ENCODE measurements at regions not wholly inside any gene's neighbourhood (a gene's known extent, or its start where the extent isn't known, plus 50 kb on each side); places are given as distances from the start of the nearest gene placed in this dataset.
A peak's percentile ranks its signal among the peaks of the same experiment; 100 is the strongest.

DNA sequence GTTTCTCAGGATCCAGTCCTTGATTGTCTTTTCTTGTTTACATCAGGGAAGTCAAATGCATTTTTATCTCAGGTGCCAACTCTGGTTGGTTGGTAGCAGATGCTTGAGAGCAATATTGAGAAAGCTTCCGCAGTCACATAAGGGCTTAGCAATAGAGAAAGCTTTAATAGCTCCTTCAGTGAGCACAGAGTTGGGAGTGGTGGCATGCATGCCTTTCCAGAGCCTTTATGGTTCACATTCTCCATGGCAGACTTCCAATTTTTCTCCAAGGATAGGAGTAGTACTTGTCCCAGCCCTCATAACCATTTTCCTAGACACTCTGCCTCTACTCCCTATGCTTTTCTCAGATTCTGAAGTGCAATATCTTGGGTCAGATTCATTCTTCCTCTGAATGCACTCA lies 280.4 kb downstream of the AEBP2 start:
- TF ChIP-seq, protein P1, sequence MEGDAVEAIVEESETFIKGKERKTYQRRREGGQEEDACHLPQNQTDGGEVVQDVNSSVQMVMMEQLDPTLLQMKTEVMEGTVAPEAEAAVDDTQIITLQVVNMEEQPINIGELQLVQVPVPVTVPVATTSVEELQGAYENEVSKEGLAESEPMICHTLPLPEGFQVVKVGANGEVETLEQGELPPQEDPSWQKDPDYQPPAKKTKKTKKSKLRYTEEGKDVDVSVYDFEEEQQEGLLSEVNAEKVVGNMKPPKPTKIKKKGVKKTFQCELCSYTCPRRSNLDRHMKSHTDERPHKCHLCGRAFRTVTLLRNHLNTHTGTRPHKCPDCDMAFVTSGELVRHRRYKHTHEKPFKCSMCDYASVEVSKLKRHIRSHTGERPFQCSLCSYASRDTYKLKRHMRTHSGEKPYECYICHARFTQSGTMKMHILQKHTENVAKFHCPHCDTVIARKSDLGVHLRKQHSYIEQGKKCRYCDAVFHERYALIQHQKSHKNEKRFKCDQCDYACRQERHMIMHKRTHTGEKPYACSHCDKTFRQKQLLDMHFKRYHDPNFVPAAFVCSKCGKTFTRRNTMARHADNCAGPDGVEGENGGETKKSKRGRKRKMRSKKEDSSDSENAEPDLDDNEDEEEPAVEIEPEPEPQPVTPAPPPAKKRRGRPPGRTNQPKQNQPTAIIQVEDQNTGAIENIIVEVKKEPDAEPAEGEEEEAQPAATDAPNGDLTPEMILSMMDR (IDR thresholded peaks at IDR 0.05; ENCODE audit: extremely low read depth, missing control alignments): no peak
- no peak for DNase-seq (ENCODE audit: low spot score)

DNA sequence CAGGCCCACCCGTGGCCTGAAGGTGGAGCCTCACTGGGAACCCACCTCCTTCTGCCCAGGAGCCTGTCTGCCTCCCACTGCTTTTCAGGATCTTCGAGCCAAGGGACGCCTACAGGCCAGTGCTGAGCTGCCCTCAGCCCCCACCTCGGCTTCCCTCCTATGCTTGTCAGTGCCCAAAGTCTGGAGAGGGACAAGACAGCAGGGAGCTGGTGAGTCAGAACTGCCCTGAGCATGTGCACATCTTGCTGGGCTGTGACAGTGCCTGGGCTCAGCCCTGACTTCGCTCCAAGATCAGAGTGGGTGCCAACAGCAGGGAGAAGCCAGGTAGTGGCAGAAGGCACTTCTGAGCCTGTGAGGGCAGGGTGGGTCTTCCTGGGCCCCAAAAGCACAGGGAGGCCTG lies 286.8 kb downstream of the AEBP2 start:
- DNase-seq (ENCODE audit: low spot score): no peak
- TF ChIP-seq, protein P1 (IDR thresholded peaks at IDR 0.05; ENCODE audit: extremely low read depth, missing control alignments): no peak

- DNase-seq (ENCODE audit: low spot score): no peak
- TF ChIP-seq, protein P1 (IDR thresholded peaks at IDR 0.05; ENCODE audit: extremely low read depth, missing control alignments): no peak
Observed at GRCh38 chr12:19726592-19726991, 287.3 kb downstream of the AEBP2 start.

- TF ChIP-seq, protein P1 (IDR thresholded peaks at IDR 0.05; ENCODE audit: extremely low read depth, missing control alignments): no peak
Observed at GRCh38 chr12:19737019-19737418, 297.7 kb downstream of the AEBP2 start.

GRCh38 chr12:19739195-19739776 lies 300.0 kb downstream of the AEBP2 start:
- TF ChIP-seq, protein P1 (IDR thresholded peaks at IDR 0.05; ENCODE audit: extremely low read depth, missing control alignments): peak; percentile 57
- DNase-seq (ENCODE audit: low spot score): peak; percentile 36

More at GRCh38 chr12:19737019-19737418, 297.7 kb downstream of the AEBP2 start:
- DNase-seq (ENCODE audit: low spot score): no peak

DNA sequence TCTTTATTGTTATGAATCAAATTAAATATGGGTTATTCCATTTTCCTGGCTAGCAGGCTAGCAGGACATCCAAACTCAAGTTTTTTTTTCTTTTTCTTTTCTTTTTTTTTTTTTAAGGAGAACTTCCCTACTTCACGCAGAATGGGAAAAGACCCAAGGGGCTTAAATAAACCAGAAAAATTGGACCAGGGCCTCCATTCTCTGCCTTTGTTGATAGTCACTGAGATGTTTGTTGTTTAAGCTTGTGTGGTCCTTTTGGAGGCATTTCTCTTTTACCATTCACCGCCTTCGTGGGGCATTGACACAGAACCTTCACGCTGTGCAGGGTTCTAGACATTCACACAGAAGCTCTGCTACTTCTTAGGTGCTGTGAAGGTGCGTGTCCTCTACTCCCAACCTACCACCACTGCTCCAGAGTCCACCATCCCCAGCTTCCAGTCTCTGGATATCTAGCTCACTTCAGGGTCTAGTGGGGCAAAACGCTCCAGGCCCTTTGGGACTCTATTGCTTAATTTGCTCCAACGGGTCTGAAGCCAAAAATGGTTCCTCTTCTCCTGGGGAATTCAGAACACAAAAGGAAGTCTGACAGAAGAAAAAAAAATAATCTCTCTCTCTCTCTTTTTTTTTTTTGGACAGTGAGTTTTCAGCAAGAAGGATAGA lies 301.3 kb downstream of the AEBP2 start:
- TF ChIP-seq, protein P1 (IDR thresholded peaks at IDR 0.05; ENCODE audit: extremely low read depth, missing control alignments): no peak
- DNase-seq (ENCODE audit: low spot score): no peak

- TF ChIP-seq, protein P1 (IDR thresholded peaks at IDR 0.05; ENCODE audit: extremely low read depth, missing control alignments): no peak
Observed at GRCh38 chr12:19741132-19741489, 301.8 kb downstream of the AEBP2 start.

More at GRCh38 chr12:19741132-19741489, 301.8 kb downstream of the AEBP2 start:
- DNase-seq (ENCODE audit: low spot score): no peak
